Muscle of leg (tissue), 3 donors: ENCODE measurements at regions not wholly inside any gene's neighbourhood (a gene's known extent, or its start where the extent isn't known, plus 50 kb on each side); places are given as distances from the start of the nearest gene placed in this dataset.
A peak's percentile ranks its signal among the peaks of the same experiment; 100 is the strongest.
"Not testable (repeated sequence)": the region's sequence is repeated elsewhere in the genome, so short reads cannot be mapped to it uniquely, and the experiment has no call there.

ENCODE experiments used
- DNase-seq: peaks from one replicate; pipeline ENCODE4 v3.0.0; 2013
- H3K27ac ChIP-seq: one replicate; pipeline ENCODE4 v1.5.1; 2013; ENCODE audit warnings: mild to moderate bottlenecking, low read length, control low read depth
- H3K27me3 ChIP-seq: one replicate; pipeline ENCODE4 v1.6.1; 2013; ENCODE audit warnings: low read length; ENCODE audit not compliant: control insufficient read depth, insufficient read depth
- H3K36me3 ChIP-seq: one replicate; pipeline ENCODE4 v1.6.1; 2013; ENCODE audit warnings: low read length; ENCODE audit not compliant: control insufficient read depth, insufficient read depth
- H3K4me1 ChIP-seq: one replicate; pipeline ENCODE4 v1.6.1; 2013; ENCODE audit warnings: low read length; ENCODE audit not compliant: control insufficient read depth, insufficient read depth
- H3K4me3 ChIP-seq: one replicate; pipeline ENCODE4 v1.5.1; 2013; ENCODE audit warnings: low read length, control low read depth
- H3K9me3 ChIP-seq: replicated peaks from 2 replicates; pipeline ENCODE4 v1.6.1; 2013; ENCODE audit warnings: low read depth, low read length; ENCODE audit not compliant: control insufficient read depth
- WGBS: methylation state at CpG from one replicate; pipeline ENCODE4 v1.1.5; 2013; ENCODE audit warnings: missing lambda C conversion rate; ENCODE audit not compliant: insufficient coverage; 5-methylcytosine and 5-hydroxymethylcytosine counted together

GRCh38 chr3:105118905-105119304 is 247.8 kb upstream of the ALCAM start:
- Histone ChIP-seq H3K4me1 (no peaks in the 10 kb centered on the region), H3K27me3 (no peaks in the 10 kb centered on the region), H3K36me3 (no peaks in the 10 kb centered on the region), H3K27ac (no peak overlapping the region), H3K4me3 (no peak overlapping the region), H3K9me3 (no peaks in the 10 kb centered on the region)
- peak; percentile 68 for DNase-seq
- WGBS: no CpG with 5 or more reads among the region's 3 CpGs

DNA sequence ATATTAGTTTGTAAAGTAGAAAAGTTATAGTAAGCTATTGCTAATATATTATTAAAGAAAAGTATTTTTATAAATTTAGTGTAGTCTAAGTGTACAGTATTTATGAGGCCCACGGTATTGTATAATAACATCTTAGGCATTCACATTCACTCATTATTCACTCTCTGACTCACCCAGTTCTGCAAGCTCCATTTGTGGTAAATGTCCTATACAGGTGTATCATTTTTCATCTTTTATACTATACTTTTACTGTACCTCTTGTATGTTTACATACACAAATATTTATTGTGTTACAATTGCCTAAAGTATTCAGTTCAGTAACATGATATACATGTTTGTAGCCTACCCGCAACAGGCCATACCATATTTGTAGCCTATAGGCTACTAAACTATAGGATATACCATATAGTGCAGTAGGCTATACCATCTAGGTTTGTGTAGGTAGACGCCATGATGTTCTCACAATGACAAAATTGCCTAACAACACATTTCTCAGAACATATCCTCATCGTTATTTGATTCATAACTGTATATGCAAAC is 246.8 kb upstream of the ALCAM start:
- no CpG with 5 or more reads among the region's 4 CpGs for WGBS
- Histone ChIP-seq H3K4me1 (no peaks in the 10 kb centered on the region), H3K27ac (no peak overlapping the region), H3K9me3 (no peaks in the 10 kb centered on the region), H3K4me3 (no peak overlapping the region), H3K27me3 (no peaks in the 10 kb centered on the region), H3K36me3 (no peaks in the 10 kb centered on the region)
- no peak for DNase-seq

GRCh38 chr3:105130911-105131310 is 235.8 kb upstream of the ALCAM start:
- Histone ChIP-seq H3K36me3 (no peaks in the 10 kb centered on the region), H3K27ac (no peak overlapping the region), H3K4me1 (no peaks in the 10 kb centered on the region), H3K27me3 (no peaks in the 10 kb centered on the region), H3K9me3 (peaks cover 6% of the 10 kb centered on the region), H3K4me3 (no peak overlapping the region)
- WGBS: no CpG with 5 or more reads among the region's 3 CpGs
- DNase-seq: no peak

- no peak for DNase-seq
- H3K4me3 ChIP-seq: no peak overlapping the region
- no peaks in the 10 kb centered on the region for H3K27me3 ChIP-seq
- H3K36me3 ChIP-seq: no peaks in the 10 kb centered on the region
- H3K9me3 ChIP-seq: no peaks in the 10 kb centered on the region
- H3K27ac ChIP-seq: no peak overlapping the region
- WGBS: no CpG with 5 or more reads among the region's 1 CpG
- no peaks in the 10 kb centered on the region for H3K4me1 ChIP-seq
These were observed 228.8 kb upstream of the ALCAM start for GRCh38 chr3:105137911-105138310.

DNA sequence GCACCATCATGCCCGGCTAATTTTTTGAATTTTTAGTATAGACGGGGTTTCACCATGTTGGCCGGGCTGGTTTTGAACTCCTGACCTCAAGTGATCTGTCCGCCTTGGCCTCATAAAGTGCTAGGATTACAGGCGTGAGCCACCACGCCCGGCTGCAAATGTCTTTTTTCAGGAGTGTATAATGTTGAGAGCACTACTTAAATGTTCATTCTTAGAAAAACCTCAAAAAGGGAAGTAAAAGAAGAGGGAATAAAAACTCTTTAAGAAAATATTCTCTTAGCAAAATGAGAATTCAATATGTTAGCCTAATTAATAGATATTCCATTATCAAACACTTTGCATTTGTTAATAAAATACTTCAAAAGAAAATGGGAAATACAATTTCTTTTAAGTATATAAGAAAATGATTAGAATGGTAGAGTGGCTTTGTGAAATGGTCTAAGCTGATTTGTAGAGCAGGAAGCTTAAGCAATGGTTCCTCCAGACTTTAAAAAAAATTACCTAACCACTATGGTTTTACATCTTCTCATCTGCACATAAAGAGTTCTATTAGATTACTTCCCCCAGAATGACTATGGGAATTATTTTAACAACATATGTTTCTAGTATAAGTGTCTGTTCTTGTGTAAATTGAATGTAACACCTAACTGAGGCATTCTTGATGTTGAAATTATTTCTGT is 226.7 kb upstream of the ALCAM start:
- WGBS: 89% methylated on average over 3 of the region's 7 CpGs
- no peak overlapping the region for H3K27ac ChIP-seq

GRCh38 chr3:105140899-105141367 is 225.8 kb upstream of the ALCAM start:
- WGBS: no CpG with 5 or more reads among the region's 2 CpGs
- no peaks in the 10 kb centered on the region for H3K4me1 ChIP-seq
- no peaks in the 10 kb centered on the region for H3K27me3 ChIP-seq
- no peak overlapping the region for H3K4me3 ChIP-seq
- no peak overlapping the region for H3K27ac ChIP-seq
- no peaks in the 10 kb centered on the region for H3K36me3 ChIP-seq
- peak; percentile 2 for DNase-seq
- no peaks in the 10 kb centered on the region for H3K9me3 ChIP-seq

More for the DNA sequence above, 226.7 kb upstream of the ALCAM start:
- H3K27me3 ChIP-seq: no peaks in the 10 kb centered on the region
- DNase-seq: peak; percentile 4
- no peaks in the 10 kb centered on the region for H3K9me3 ChIP-seq
- no peaks in the 10 kb centered on the region for H3K36me3 ChIP-seq
- H3K4me3 ChIP-seq: no peak overlapping the region
- no peaks in the 10 kb centered on the region for H3K4me1 ChIP-seq

- peak; percentile 42 for DNase-seq
- WGBS: no CpG with 5 or more reads among the region's 1 CpG
- no peaks in the 10 kb centered on the region for H3K4me1 ChIP-seq
- H3K36me3 ChIP-seq: no peaks in the 10 kb centered on the region
- H3K27me3 ChIP-seq: no peaks in the 10 kb centered on the region
- no peaks in the 10 kb centered on the region for H3K9me3 ChIP-seq
- H3K27ac ChIP-seq: no peak overlapping the region
- no peak overlapping the region for H3K4me3 ChIP-seq
These were observed 221.9 kb upstream of the ALCAM start for GRCh38 chr3:105144837-105145236.

- DNase-seq: no peak
- H3K4me3 ChIP-seq: no peak overlapping the region
- H3K27ac ChIP-seq: no peak overlapping the region
- H3K4me1 ChIP-seq: no peaks in the 10 kb centered on the region
- no peaks in the 10 kb centered on the region for H3K9me3 ChIP-seq
- H3K27me3 ChIP-seq: no peaks in the 10 kb centered on the region
- no peaks in the 10 kb centered on the region for H3K36me3 ChIP-seq
- WGBS: no CpG with 5 or more reads among the region's 1 CpG
These were observed 221.2 kb upstream of the ALCAM start for GRCh38 chr3:105145511-105145910.

GRCh38 chr3:105149197-105149596 is 217.5 kb upstream of the ALCAM start:
- H3K27me3 ChIP-seq, DNase-seq, H3K9me3 ChIP-seq, H3K27ac ChIP-seq, H3K4me1 ChIP-seq, H3K36me3 ChIP-seq, H3K4me3 ChIP-seq: not testable (repeated sequence)
- 100% methylated on average over 1 of the region's 3 CpGs for WGBS

- Histone ChIP-seq H3K9me3 (no peaks in the 10 kb centered on the region), H3K36me3 (no peaks in the 10 kb centered on the region), H3K27me3 (no peaks in the 10 kb centered on the region), H3K4me3 (no peak overlapping the region), H3K27ac (no peak overlapping the region), H3K4me1 (no peaks in the 10 kb centered on the region)
- no peak for DNase-seq
- no CpG with 5 or more reads among the region's 1 CpG for WGBS
These were observed 213.7 kb upstream of the ALCAM start for GRCh38 chr3:105152987-105153386.

GRCh38 chr3:105154692-105155091 is 212.0 kb upstream of the ALCAM start:
- no peaks in the 10 kb centered on the region for H3K9me3 ChIP-seq
- no peak overlapping the region for H3K4me3 ChIP-seq
- H3K36me3 ChIP-seq: no peaks in the 10 kb centered on the region
- H3K27ac ChIP-seq: no peak overlapping the region
- no peaks in the 10 kb centered on the region for H3K27me3 ChIP-seq
- H3K4me1 ChIP-seq: no peaks in the 10 kb centered on the region
- no peak for DNase-seq
